H54 (cell line): ENCODE measurements at regions not wholly inside any gene's neighbourhood (a gene's known extent, or its start where the extent isn't known, plus 50 kb on each side); places are given as distances from the start of the nearest gene placed in this dataset.

Source experiments
- DNase-seq: peaks from one replicate; pipeline ENCODE4 v3.0.0; 2011; ENCODE audit warnings: low spot score, mixed read lengths; ENCODE audit not compliant: insufficient read length
- FAIRE-seq: peaks from 3 replicates; lab custom pipeline; 2011; peaks lifted over from hg19 to GRCh38; lab: Jason Lieb, UNC
- POLR2A ChIP-seq: IDR thresholded peaks from 2 replicates; pipeline ENCODE4 v1.6.1; 2011; ENCODE audit warnings: low read depth, mild to moderate bottlenecking, low read length

DNA sequence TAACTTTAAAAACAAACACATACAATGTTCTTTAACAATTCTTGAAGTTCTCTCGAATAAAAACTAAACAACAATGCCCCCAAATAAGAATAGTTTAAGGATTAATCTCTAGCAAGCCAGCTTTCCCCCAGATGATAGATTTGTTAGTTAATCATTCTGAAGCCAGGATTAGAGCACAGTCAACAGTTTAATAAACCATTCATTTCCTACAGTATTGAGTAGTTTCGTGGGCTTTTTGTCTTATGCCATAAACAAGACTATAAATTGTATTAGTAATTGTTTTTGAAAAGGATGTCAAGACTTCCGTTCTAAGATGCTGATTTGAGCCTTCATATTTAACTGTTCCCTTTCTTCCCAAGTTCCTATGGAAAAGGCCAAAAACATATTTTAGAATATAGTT lies 136.6 kb downstream of the PIK3R1 start:
- FAIRE-seq (no peak), DNase-seq (no peak)
- no peak for TF ChIP-seq POLR2A

DNA sequence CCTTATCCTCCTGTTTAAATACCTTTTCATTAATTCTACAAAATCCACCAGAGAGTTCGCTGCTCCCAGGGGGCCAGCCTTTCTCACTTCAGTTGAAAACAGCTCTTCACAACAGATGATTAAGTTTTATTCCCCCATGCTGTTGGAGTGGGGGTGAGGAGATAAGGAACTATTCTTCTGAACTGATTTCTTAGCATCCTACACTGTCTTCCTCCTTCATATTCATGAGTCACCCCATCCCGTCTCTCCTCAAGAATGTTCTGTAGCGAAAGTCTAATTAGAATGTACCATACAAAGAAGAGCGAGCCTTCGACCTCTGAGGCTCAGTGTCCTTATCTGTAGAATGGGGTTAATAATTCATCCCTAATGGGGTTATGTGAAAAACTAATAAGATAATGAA lies 138.0 kb downstream of the PIK3R1 start:
- no peak for DNase-seq
- no peak for FAIRE-seq

GRCh38 chr5:68354315-68354714 lies 138.8 kb downstream of the PIK3R1 start:
- FAIRE-seq = no peak
- no peak for TF ChIP-seq POLR2A
- no peak for DNase-seq

More for the DNA sequence above, 138.0 kb downstream of the PIK3R1 start:
- TF ChIP-seq POLR2A = no peak

DNA sequence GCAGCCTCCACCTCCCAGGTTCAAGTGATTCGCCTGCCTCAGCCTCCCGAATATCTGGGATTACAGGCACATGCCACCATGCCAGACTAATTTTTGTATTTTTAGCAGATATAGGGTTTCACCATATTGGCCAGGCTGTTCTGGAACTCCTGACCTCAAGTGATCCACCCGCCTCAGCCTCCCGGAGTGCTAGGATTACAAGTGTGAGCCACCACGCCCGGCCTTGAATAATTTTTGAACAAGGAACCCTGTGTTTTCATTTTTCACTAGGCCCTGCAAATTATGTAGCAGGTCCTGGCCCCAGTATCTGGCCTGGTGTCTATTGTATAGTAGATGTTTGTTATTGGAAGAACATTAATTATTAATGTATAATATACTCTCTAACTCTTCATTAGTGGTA lies 140.7 kb downstream of the PIK3R1 start:
- TF ChIP-seq POLR2A = no peak
- FAIRE-seq = no peak

GRCh38 chr5:68356623-68357022 lies 141.1 kb downstream of the PIK3R1 start:
- no peak for TF ChIP-seq POLR2A
- FAIRE-seq (no peak), DNase-seq (no peak)

More for the DNA sequence above, 140.7 kb downstream of the PIK3R1 start:
- DNase-seq = no peak

GRCh38 chr5:68359699-68360098 lies 144.1 kb downstream of the PIK3R1 start:
- TF ChIP-seq POLR2A = no peak
- FAIRE-seq = no peak
- DNase-seq = no peak

- FAIRE-seq = no peak
Measured at GRCh38 chr5:68362331-68362730, 146.8 kb downstream of the PIK3R1 start.

DNA sequence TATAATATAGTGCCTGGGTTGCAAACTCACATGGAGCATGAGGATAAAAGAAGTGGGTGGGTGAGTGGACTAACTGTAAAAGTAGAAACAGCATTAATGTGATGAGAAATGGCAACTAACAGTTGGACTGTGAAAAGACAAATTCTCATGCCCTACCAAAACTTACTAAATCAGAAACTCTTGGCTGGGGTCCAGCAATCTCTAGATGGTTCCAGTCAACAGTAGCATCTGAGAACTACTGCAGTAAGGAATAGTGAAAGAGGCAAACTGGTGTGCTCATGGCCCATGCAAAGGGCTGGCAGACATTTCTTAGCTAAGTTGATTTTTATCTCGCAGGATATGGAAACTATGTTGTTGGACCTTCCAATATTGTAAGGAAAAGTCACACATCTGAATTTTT lies 150.3 kb downstream of the PIK3R1 start:
- FAIRE-seq = no peak
- DNase-seq = no peak
- TF ChIP-seq POLR2A = no peak

More at GRCh38 chr5:68362331-68362730, 146.8 kb downstream of the PIK3R1 start:
- DNase-seq = no peak
- no peak for TF ChIP-seq POLR2A

GRCh38 chr5:68367287-68367686 lies 151.7 kb downstream of the PIK3R1 start:
- TF ChIP-seq POLR2A = no peak
- FAIRE-seq (no peak), DNase-seq (no peak)

DNA sequence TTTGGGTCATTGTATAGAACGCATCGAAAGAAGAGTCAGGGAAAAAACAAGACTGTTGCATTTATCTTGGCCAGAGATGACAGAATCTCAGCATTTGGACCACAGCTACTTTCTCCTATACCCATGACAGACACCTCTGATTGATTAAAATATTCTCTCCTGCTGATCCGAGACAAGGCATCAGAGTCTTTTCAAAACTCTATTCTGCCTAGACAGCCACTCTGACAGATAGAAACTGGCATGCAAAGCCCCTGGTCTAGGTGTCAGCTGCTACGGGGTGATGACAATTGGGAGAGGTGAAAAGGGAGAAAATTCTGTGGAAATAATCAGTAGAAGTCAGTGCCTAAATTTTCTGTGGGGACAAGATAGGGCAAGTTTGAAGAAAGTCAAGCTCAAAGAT lies 152.2 kb downstream of the PIK3R1 start:
- FAIRE-seq (no peak), DNase-seq (no peak)

DNA sequence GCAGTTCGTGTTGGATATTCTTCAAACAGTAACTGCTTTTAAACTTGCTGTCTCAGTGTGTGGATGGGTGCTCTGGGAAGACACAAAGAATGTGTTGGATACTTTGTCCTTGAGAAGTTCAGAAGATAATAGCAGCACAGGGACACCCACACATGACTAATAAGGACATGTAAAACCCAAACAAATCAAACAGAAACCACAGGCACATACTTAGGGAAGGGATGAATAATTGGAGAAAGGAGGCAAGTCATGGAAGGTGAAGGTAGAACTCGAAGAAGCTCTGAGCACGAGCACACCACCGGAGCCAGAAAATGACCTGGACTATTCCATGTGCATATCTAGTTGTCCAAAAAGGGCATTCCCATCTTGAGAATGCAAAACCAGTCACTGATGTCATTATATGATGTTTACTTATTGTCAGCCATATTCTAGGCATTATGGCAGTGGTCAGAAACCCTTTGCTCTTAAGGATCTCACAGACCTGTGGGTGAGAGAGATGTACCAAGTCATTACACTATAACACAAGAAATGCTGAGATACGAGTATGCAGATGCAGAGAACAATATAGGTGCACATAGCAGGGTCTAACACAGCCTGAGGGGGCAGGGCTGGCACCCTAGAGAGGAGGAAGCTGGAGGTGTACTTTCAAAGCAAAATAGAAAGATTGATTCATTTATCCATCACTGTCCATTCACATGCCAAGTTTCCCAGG lies 152.9 kb downstream of the PIK3R1 start:
- no peak for FAIRE-seq
- no peak for DNase-seq
- no peak for TF ChIP-seq POLR2A

More for the DNA sequence above, 152.2 kb downstream of the PIK3R1 start:
- no peak for TF ChIP-seq POLR2A

DNA sequence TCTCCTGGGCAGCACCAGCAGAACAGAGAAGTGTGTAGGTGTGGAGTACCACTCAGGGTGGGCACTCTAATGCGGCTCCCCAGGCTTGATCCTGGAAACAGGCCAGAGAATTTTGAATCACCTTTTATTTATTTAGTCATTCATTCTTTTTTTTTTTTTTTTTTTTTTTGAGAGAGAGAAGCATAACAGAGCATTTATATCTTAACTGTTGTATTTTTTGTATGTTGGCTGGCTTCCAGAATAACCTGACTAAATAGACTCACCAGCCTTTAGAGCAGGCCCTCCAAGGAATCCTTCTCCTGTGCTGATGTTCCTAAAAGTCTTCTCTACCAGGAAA lies 153.4 kb downstream of the PIK3R1 start:
- DNase-seq (no peak), FAIRE-seq (no peak)

GRCh38 chr5:68369457-68370125 lies 154.0 kb downstream of the PIK3R1 start:
- TF ChIP-seq POLR2A = no peak
- no peak for FAIRE-seq
- DNase-seq = no peak

More for the DNA sequence above, 153.4 kb downstream of the PIK3R1 start:
- no peak for TF ChIP-seq POLR2A

DNA sequence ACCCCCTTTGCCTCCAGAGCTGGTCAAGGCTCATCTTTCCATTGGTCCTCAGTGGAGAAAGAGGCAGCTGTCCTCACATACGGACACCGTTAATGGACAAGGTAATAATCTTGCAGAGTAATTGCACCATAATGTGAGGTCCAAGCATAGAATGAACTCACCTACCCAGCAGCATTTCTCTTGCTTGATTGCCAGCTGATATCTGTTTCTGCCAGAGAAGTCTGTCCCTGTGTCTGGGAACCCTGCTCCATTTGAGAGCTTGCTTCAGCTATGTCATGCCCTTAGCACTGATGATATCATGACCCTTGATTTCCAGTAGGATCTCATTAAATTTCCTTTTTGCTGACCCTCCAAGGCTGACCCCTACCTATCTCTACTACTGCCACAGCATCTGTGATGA lies 154.6 kb downstream of the PIK3R1 start:
- TF ChIP-seq POLR2A = no peak
- no peak for DNase-seq
- FAIRE-seq = no peak

DNA sequence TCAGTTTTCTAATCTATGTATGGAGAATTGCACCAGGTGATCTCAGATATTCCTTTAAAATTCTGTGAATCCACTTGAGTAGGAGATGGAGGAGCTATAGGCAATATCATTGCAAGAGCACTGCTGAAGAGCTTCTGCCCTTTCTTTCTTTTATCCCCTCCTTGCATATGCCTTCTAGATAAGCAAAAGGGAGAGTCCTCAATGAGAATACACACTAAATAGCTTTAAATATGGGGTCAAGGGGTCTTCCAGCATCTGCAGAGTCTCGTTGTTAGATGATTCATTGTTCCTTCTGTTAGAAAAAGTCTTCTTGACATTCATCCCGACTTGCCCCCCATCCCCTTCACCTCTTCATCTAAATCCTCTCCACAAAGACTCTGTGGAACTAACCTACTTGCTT lies 156.1 kb downstream of the PIK3R1 start:
- FAIRE-seq = no peak
- TF ChIP-seq POLR2A = no peak
- no peak for DNase-seq
